ENCODE measurements at regions not wholly inside any gene's neighbourhood (a gene's known extent, or its start where the extent isn't known, plus 50 kb on each side); places are given as distances from the start of the nearest gene placed in this dataset.

DNA sequence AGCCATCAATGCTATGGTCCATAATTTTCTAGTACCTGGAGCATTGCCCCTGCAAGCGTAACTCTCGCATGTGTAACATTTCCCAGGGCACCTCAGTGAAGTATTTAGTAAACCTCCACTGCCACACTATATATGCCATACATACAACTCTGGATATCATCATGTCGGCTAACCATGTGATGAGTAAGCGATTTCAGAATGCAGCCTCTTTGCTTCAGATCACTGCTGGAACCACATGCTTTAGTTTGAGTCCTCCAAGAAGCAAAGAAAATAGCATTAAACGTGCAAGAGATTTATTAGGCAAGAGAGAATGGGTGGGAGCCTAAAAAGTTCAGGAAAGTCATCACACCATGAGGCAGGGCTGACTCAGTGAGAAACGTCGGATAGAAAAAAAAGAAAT, 635.6 kb upstream of the SLITRK5 start:
- H3K36me3 ChIP-seq = no peaks in the 10 kb centered on the region
- no peak for DNase-seq
- no peak overlapping the region for H3K27ac ChIP-seq
- no peaks in the 10 kb centered on the region for H3K4me1 ChIP-seq
- TF ChIP-seq POLR2AphosphoS5 (IDR thresholded peaks at IDR 0.05) (no peak), POLR2A (IDR thresholded peaks at IDR 0.05) (no peak), EP300 (IDR thresholded peaks at IDR 0.05) (no peak)
- TF ChIP-seq, protein P1, sequence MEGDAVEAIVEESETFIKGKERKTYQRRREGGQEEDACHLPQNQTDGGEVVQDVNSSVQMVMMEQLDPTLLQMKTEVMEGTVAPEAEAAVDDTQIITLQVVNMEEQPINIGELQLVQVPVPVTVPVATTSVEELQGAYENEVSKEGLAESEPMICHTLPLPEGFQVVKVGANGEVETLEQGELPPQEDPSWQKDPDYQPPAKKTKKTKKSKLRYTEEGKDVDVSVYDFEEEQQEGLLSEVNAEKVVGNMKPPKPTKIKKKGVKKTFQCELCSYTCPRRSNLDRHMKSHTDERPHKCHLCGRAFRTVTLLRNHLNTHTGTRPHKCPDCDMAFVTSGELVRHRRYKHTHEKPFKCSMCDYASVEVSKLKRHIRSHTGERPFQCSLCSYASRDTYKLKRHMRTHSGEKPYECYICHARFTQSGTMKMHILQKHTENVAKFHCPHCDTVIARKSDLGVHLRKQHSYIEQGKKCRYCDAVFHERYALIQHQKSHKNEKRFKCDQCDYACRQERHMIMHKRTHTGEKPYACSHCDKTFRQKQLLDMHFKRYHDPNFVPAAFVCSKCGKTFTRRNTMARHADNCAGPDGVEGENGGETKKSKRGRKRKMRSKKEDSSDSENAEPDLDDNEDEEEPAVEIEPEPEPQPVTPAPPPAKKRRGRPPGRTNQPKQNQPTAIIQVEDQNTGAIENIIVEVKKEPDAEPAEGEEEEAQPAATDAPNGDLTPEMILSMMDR (IDR thresholded peaks at IDR 0.05) = no peak
- H3K27me3 ChIP-seq = no peaks in the 10 kb centered on the region
- no peaks in the 10 kb centered on the region for H3K9me3 ChIP-seq
- WGBS, 2 donors = 88 to 90% methylated on average over 7 of the region's 7 CpGs
- ATAC-seq (ENCODE audit: low FRiP score in 2 of 2) = no peak
- no peak overlapping the region for H3K4me3 ChIP-seq

GRCh38 chr13:87042946-87043345, 628.2 kb upstream of the SLITRK5 start:
- no peaks in the 10 kb centered on the region for H3K36me3 ChIP-seq
- DNase-seq = no peak
- no peaks in the 10 kb centered on the region for H3K4me1 ChIP-seq
- H3K27ac ChIP-seq = no peak overlapping the region
- H3K4me3 ChIP-seq = no peak overlapping the region
- no peak for ATAC-seq (ENCODE audit: low FRiP score in 2 of 2)
- WGBS, 2 donors = 95 to 97% methylated on average over 1 of the region's 1 CpG
- TF ChIP-seq, protein P1 (IDR thresholded peaks at IDR 0.05) = no peak
- no peak for TF ChIP-seq POLR2A (IDR thresholded peaks at IDR 0.05)
- no peak for TF ChIP-seq EP300 (IDR thresholded peaks at IDR 0.05)
- TF ChIP-seq POLR2AphosphoS5 (IDR thresholded peaks at IDR 0.05) = no peak
- H3K27me3 ChIP-seq = no peaks in the 10 kb centered on the region
- H3K9me3 ChIP-seq = no peaks in the 10 kb centered on the region

- H3K4me1 ChIP-seq = no peaks in the 10 kb centered on the region
- no peaks in the 10 kb centered on the region for H3K9me3 ChIP-seq
- no peak overlapping the region for H3K4me3 ChIP-seq
- TF ChIP-seq POLR2A (IDR thresholded peaks at IDR 0.05) (no peak), EP300 (IDR thresholded peaks at IDR 0.05) (no peak), POLR2AphosphoS5 (IDR thresholded peaks at IDR 0.05) (no peak)
- TF ChIP-seq, protein P1 (IDR thresholded peaks at IDR 0.05) = no peak
- no peaks in the 10 kb centered on the region for H3K36me3 ChIP-seq
- 63 to 66% methylated on average over 4 of the region's 4 CpGs for WGBS, 2 donors
- ATAC-seq (ENCODE audit: low FRiP score in 2 of 2) (no peak), DNase-seq (no peak)
- no peaks in the 10 kb centered on the region for H3K27me3 ChIP-seq
- H3K27ac ChIP-seq = no peak overlapping the region
These were observed 618.4 kb upstream of the SLITRK5 start for GRCh38 chr13:87052731-87053130.

DNA sequence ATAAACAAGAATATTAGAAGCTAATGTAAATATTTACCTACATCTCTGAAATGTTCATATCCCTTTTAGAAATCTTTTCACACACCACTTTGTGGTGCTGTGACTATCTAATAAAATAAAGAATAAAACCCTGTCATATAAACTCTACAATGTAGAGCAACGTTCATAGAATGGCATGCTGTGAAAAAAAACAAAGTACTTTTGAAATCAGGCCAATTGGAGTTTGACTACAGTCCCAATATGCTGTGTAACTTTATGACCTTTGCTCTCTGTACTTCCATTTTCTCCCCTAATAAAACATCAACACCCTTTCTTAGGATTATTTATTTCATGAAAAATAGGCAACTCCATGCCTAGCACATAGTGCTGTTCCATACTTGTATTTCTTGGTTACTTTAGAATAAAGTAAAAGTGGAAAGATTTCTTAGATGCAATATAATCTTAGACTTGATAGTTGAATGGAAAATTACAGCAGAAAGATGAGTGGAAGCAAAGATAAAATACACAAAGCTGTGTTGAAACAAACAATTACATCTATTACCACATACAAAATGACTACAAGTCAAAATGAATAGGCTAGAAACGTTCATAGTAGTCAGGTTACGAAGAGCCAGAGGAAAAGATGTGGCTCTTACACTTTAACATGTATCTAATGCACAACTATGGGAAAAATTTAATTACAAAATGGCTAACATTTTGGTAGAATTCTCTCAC, 613.2 kb upstream of the SLITRK5 start:
- WGBS, 2 donors = 49 to 53% methylated on average over 3 of the region's 3 CpGs
- Histone ChIP-seq H3K4me1 (no peaks in the 10 kb centered on the region), H3K4me3 (no peak overlapping the region), H3K27ac (no peak overlapping the region), H3K9me3 (no peaks in the 10 kb centered on the region), H3K36me3 (no peaks in the 10 kb centered on the region), H3K27me3 (no peaks in the 10 kb centered on the region)
- DNase-seq (no peak), ATAC-seq (ENCODE audit: low FRiP score in 2 of 2) (no peak)
- TF ChIP-seq, protein P1 (IDR thresholded peaks at IDR 0.05) = no peak
- TF ChIP-seq POLR2AphosphoS5 (IDR thresholded peaks at IDR 0.05) (no peak), POLR2A (IDR thresholded peaks at IDR 0.05) (no peak), EP300 (IDR thresholded peaks at IDR 0.05) (no peak)

DNA sequence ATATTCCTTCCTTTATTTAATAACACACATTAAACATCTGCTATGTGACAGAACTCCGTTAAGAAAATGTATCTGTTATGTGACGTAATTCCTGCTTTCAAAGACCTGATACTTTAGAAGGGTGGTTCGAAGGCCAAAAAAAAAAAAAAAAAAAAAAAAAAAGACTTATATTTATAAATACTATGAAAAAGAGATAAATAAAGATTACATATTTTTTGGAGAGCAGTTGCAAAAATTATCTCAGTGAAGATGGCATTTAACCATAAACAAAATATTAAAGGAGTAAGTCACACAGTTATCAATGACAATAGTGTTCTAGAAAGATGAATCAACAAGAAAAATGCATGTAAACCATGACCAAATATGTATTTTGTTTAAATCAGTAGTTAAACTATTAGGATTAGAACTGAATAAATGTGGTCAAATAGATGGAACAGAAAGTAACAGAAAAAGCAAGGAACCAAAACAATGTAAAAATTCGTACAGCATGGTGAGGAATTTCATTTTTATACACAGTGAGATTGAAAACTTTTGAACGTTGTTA, 612.3 kb upstream of the SLITRK5 start:
- 62% methylated on average over 5 of the region's 5 CpGs for WGBS, 2 donors
- Histone ChIP-seq H3K9me3 (no peaks in the 10 kb centered on the region), H3K36me3 (no peaks in the 10 kb centered on the region), H3K4me3 (no peak overlapping the region), H3K4me1 (no peaks in the 10 kb centered on the region), H3K27me3 (no peaks in the 10 kb centered on the region), H3K27ac (no peak overlapping the region)
- DNase-seq = no peak
- no peak for TF ChIP-seq POLR2AphosphoS5 (IDR thresholded peaks at IDR 0.05)
- TF ChIP-seq, protein P1 (IDR thresholded peaks at IDR 0.05) = no peak
- TF ChIP-seq EP300 (IDR thresholded peaks at IDR 0.05) = no peak
- no peak for TF ChIP-seq POLR2A (IDR thresholded peaks at IDR 0.05)
- ATAC-seq (ENCODE audit: low FRiP score in 2 of 2) = no peak
